OCI-LY7 (cell line): ENCODE measurements at regions not wholly inside any gene's neighbourhood (a gene's known extent, or its start where the extent isn't known, plus 50 kb on each side); places are given as distances from the start of the nearest gene placed in this dataset.

Source experiments
- BruUV-seq: library from RNA; stranded (reverse); fragments of 400-500 nt; replicated peaks from 2 replicates; lab custom pipeline; 2021; lab: Mats Ljungman, UMichigan
- CTCF ChIA-PET: fragments of 300-600 bp; sonication (Branson Sonifier 250); formaldehyde crosslinking; loops from one replicate; lab custom pipeline; 2022; ENCODE audit warnings: antibody characterized with exemption; ENCODE audit not compliant: unreplicated experiment; lab: Charles Lee
- POLR2A ChIA-PET: fragments of 300-600 bp; sonication (Branson Sonifier 250); formaldehyde crosslinking; loops from one replicate; lab custom pipeline; 2022; ENCODE audit warnings: antibody characterized with exemption; lab: Charles Lee
- DNase-seq: peaks from one replicate; pipeline ENCODE4 v3.0.0-alpha.2; 2015; ENCODE audit warnings: low spot score
- H2AFZ ChIP-seq: fragments of 200-600 bp; sonication (generic), shearing (Covaris generic); 2 replicates; pipeline ENCODE4 v1.6.1; 2014; ENCODE audit warnings: mild to moderate bottlenecking, antibody characterized with exemption, low read length, moderate library complexity
- H3K27ac ChIP-seq: fragments of 200-600 bp; sonication (generic); 2 replicates; pipeline ENCODE4 v1.5.1; 2014; ENCODE audit warnings: mixed run types, low read depth, mild to moderate bottlenecking, moderate library complexity, low read length, inconsistent platforms; ENCODE audit not compliant: poor library complexity, severe bottlenecking
- H3K36me3 ChIP-seq: fragments of 200-600 bp; sonication (generic); 2 replicates; pipeline ENCODE4 v1.6.1; 2014; ENCODE audit warnings: mild to moderate bottlenecking, antibody characterized with exemption, low read length, moderate library complexity, mixed read lengths; ENCODE audit not compliant: insufficient read depth
- H3K4me1 ChIP-seq: fragments of 200-600 bp; sonication (generic); 2 replicates; pipeline ENCODE4 v1.5.1; 2014; ENCODE audit warnings: mild to moderate bottlenecking, low read length; ENCODE audit not compliant: insufficient read depth, poor library complexity, severe bottlenecking
- H3K4me2 ChIP-seq: fragments of 200-600 bp; sonication (generic); 2 replicates; pipeline ENCODE4 v1.6.1; 2014; ENCODE audit warnings: mild to moderate bottlenecking, low read length
- H3K4me3 ChIP-seq: fragments of 200-600 bp; sonication (generic); 2 replicates; pipeline ENCODE4 v1.5.1; 2014; ENCODE audit warnings: mild to moderate bottlenecking, low read depth, low read length; ENCODE audit not compliant: poor library complexity, severe bottlenecking
- H3K79me2 ChIP-seq: fragments of 200-600 bp; sonication (generic); 2 replicates; pipeline ENCODE4 v1.6.1; 2016; ENCODE audit warnings: low read depth, mild to moderate bottlenecking, low read length, moderate library complexity, mixed read lengths; ENCODE audit not compliant: insufficient read depth
- H3K9me2 ChIP-seq: fragments of 200-600 bp; sonication (generic); 2 replicates; pipeline ENCODE4 v1.6.1; 2016; ENCODE audit warnings: mild to moderate bottlenecking, low read length, mixed read lengths; ENCODE audit not compliant: insufficient read depth
- H3K9me3 ChIP-seq: fragments of 200-600 bp; sonication (generic); 2 replicates; pipeline ENCODE4 v1.6.1; 2014; ENCODE audit warnings: mild to moderate bottlenecking, mixed run types, low read length, mixed read lengths
- H4K20me1 ChIP-seq: fragments of 200-600 bp; sonication (generic); 2 replicates; pipeline ENCODE4 v1.6.1; 2014; ENCODE audit warnings: mild to moderate bottlenecking, antibody characterized with exemption, low read length, moderate library complexity, mixed read lengths; ENCODE audit not compliant: insufficient read depth
- EZH2phosphoT487 ChIP-seq: fragments of 200-600 bp; sonication (generic); IDR thresholded peaks from 2 replicates; pipeline ENCODE4 v1.6.1; 2018; ENCODE audit warnings: low read depth, borderline replicate concordance, mild to moderate bottlenecking, mixed run types, antibody characterized with exemption, low read length, moderate library complexity, mixed read lengths
- intact Hi-C: fragments of 100-400 bp; cut with micrococcal nuclease; formaldehyde crosslinking; loops from one replicate; pipeline ENCODE4 v1.10.0; 2022; ENCODE audit not compliant: unreplicated experiment
- TF ChIP-seq, protein P1 (sequence below): fragments of 200-600 bp; sonication (generic); conservative IDR thresholded peaks from 2 replicates; pipeline ENCODE4 v1.5.1; 2014; ENCODE audit warnings: mild to moderate bottlenecking, antibody characterized with exemption, low read length, moderate library complexity, mixed read lengths

- intact Hi-C loops = no loop called here
- no peaks in the 10 kb centered on the region for H3K4me1 ChIP-seq
- BruUV-seq = no TSS peak
- no peak overlapping the region for H3K27ac ChIP-seq
- TF ChIP-seq, protein P1, sequence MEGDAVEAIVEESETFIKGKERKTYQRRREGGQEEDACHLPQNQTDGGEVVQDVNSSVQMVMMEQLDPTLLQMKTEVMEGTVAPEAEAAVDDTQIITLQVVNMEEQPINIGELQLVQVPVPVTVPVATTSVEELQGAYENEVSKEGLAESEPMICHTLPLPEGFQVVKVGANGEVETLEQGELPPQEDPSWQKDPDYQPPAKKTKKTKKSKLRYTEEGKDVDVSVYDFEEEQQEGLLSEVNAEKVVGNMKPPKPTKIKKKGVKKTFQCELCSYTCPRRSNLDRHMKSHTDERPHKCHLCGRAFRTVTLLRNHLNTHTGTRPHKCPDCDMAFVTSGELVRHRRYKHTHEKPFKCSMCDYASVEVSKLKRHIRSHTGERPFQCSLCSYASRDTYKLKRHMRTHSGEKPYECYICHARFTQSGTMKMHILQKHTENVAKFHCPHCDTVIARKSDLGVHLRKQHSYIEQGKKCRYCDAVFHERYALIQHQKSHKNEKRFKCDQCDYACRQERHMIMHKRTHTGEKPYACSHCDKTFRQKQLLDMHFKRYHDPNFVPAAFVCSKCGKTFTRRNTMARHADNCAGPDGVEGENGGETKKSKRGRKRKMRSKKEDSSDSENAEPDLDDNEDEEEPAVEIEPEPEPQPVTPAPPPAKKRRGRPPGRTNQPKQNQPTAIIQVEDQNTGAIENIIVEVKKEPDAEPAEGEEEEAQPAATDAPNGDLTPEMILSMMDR = no peak
- TF ChIP-seq EZH2phosphoT487 = no peak
- CTCF ChIA-PET = no interaction called here
- no peaks in the 10 kb centered on the region for H4K20me1 ChIP-seq
- H3K4me2 ChIP-seq = no peak overlapping the region
- DNase-seq = no peak
- no peak overlapping the region for H3K4me3 ChIP-seq
- H3K9me2 ChIP-seq = no peaks in the 10 kb centered on the region
- no peaks in the 10 kb centered on the region for H3K9me3 ChIP-seq
- H3K36me3 ChIP-seq = no peaks in the 10 kb centered on the region
- H3K79me2 ChIP-seq = no peaks in the 10 kb centered on the region
- POLR2A ChIA-PET = no interaction called here
- no peak overlapping the region for H2AFZ ChIP-seq
Measured at GRCh38 chr6:143621876-143622605, 55.7 kb upstream of the PHACTR2 start.

DNA sequence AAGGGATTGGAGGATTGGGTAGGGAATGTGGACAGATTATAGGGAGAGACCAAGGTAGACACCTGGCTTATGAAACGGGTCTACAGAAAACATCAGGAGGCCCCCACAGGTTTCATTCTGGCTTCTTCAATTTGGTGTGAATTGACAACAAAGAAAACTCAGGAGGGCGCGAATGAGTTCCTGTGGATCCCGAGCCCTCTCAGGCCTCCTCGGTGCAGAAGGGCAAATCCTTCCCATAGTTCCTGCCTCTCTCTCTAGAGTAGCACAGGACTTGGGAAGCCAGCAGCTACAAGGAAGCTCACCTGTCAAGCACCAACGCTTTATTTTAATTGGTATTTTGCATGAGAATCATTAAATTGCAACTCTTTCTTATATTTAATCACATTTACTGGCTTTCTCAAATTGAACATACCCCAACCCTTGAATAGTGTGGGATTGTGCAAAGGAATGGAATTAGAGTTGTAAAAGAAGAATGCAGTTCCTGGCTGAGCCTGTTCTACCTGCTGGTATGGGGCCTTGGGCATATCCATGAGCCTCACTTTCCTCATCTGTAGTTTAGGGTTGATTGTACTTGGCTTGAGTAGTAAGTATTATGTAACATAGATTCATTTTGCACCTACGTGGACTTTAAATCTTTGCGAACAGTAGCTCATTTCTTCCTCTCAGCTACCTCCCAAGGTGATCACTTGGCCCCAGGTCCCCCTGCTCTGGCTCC, 56.4 kb upstream of the PHACTR2 start:
- TF ChIP-seq, protein P1 = no peak
- no peak for TF ChIP-seq EZH2phosphoT487
- Histone ChIP-seq H3K27ac (no peak overlapping the region), H3K4me1 (no peaks in the 10 kb centered on the region), H3K36me3 (no peaks in the 10 kb centered on the region), H3K4me2 (no peak overlapping the region), H3K9me2 (no peaks in the 10 kb centered on the region), H3K4me3 (no peak overlapping the region), H4K20me1 (no peaks in the 10 kb centered on the region), H2AFZ (no peak overlapping the region), H3K9me3 (no peaks in the 10 kb centered on the region), H3K79me2 (no peaks in the 10 kb centered on the region)
- ChIA-PET CTCF (no interaction called here), POLR2A (no interaction called here)
- no peak for DNase-seq
- intact Hi-C loops = no loop called here
- no TSS peak for BruUV-seq

DNA sequence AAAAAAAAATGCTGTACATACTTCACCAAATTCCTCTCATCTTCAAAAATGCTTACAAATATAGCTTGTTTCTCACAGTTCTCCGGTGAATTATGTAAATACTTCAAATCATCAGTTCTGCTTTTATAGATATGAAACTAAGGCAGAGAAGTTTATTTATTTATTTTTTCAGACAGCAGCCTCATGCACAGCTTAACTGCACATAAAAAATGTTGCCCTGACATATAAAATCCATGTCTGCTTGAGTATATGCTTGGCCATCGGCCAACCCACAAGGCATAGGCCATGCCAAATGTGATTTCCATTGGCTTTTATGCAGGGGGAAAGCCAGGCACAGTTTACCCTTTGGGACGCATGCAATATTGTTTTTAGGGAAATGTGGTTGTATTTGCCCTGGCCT, 57.3 kb upstream of the PHACTR2 start:
- no peaks in the 10 kb centered on the region for H3K36me3 ChIP-seq
- CTCF ChIA-PET = no interaction called here
- DNase-seq = no peak
- H2AFZ ChIP-seq = no peak overlapping the region
- POLR2A ChIA-PET = interaction anchor here (1.9 kb wide), 1 partner anchor 12 kb away, joined by 8 read pairs; no protein-coding TSS in a partner anchor
- H3K79me2 ChIP-seq = no peaks in the 10 kb centered on the region
- H3K4me3 ChIP-seq = no peak overlapping the region
- TF ChIP-seq EZH2phosphoT487 = no peak
- TF ChIP-seq, protein P1 = no peak
- no peak overlapping the region for H3K4me2 ChIP-seq
- H3K9me3 ChIP-seq = no peaks in the 10 kb centered on the region
- H3K9me2 ChIP-seq = no peaks in the 10 kb centered on the region
- no peaks in the 10 kb centered on the region for H4K20me1 ChIP-seq
- H3K27ac ChIP-seq = no peak overlapping the region
- intact Hi-C loops = no loop called here
- no peaks in the 10 kb centered on the region for H3K4me1 ChIP-seq
- BruUV-seq = no TSS peak
